ENCODE measurements at regions not wholly inside any gene's neighbourhood (a gene's known extent, or its start where the extent isn't known, plus 50 kb on each side); places are given as distances from the start of the nearest gene placed in this dataset.

- intact Hi-C loops (cut with micrococcal nuclease), result loop anchor here (10.0 kb wide), 1 partner anchor 651 kb away; no protein-coding TSS in a partner anchor
- CTCF ChIA-PET, result no interaction called here
- no peaks in the 10 kb centered on the region for H3K4me1 Mint-ChIP-seq (ENCODE audit: low read depth)
- no peaks in the 10 kb centered on the region for H3K36me3 Mint-ChIP-seq (ENCODE audit: low read depth)
- no peak overlapping the region for H3K27ac Mint-ChIP-seq
- no peaks in the 10 kb centered on the region for H3K9me3 Mint-ChIP-seq
- no peak for DNase-seq
- no peaks in the 10 kb centered on the region for H3K27me3 Mint-ChIP-seq (ENCODE audit: low read depth)
- no peak overlapping the region for H3K4me3 Mint-ChIP-seq
These were observed 348.9 kb upstream of the DSEL start for GRCh38 chr18:67865400-67865799.

GRCh38 chr18:67864677-67865340 lies 348.3 kb upstream of the DSEL start:
- H3K4me3 Mint-ChIP-seq, result no peak overlapping the region
- CTCF ChIA-PET, result interaction anchor here (0.7 kb wide), 1 partner anchor 423 kb away, joined by 6 read pairs; no protein-coding TSS in a partner anchor
- no peaks in the 10 kb centered on the region for H3K9me3 Mint-ChIP-seq
- no peak for DNase-seq
- H3K36me3 Mint-ChIP-seq (ENCODE audit: low read depth), result no peaks in the 10 kb centered on the region
- no peaks in the 10 kb centered on the region for H3K4me1 Mint-ChIP-seq (ENCODE audit: low read depth)
- H3K27ac Mint-ChIP-seq, result no peak overlapping the region
- H3K27me3 Mint-ChIP-seq (ENCODE audit: low read depth), result no peaks in the 10 kb centered on the region
- intact Hi-C loops (cut with micrococcal nuclease), result loop anchor here (10.0 kb wide), 1 partner anchor 650 kb away; no protein-coding TSS in a partner anchor

- intact Hi-C loops (cut with micrococcal nuclease), result loop anchor here (10.0 kb wide), 1 partner anchor 647 kb away; no protein-coding TSS in a partner anchor
- Mint-ChIP-seq H3K36me3 (ENCODE audit: low read depth) (no peaks in the 10 kb centered on the region), H3K9me3 (no peaks in the 10 kb centered on the region), H3K27ac (no peak overlapping the region), H3K4me1 (ENCODE audit: low read depth) (no peaks in the 10 kb centered on the region), H3K4me3 (no peak overlapping the region), H3K27me3 (ENCODE audit: low read depth) (no peaks in the 10 kb centered on the region)
- no peak for DNase-seq
- CTCF ChIA-PET, result no interaction called here
These were observed 345.5 kb upstream of the DSEL start for GRCh38 chr18:67862069-67862468.

- Mint-ChIP-seq H3K27me3 (ENCODE audit: low read depth) (no peaks in the 10 kb centered on the region), H3K36me3 (ENCODE audit: low read depth) (no peaks in the 10 kb centered on the region), H3K27ac (no peak overlapping the region), H3K9me3 (no peaks in the 10 kb centered on the region), H3K4me3 (no peak overlapping the region), H3K4me1 (ENCODE audit: low read depth) (no peaks in the 10 kb centered on the region)
- DNase-seq, result no peak
- CTCF ChIA-PET, result no interaction called here
- intact Hi-C loops (cut with micrococcal nuclease), result no loop called here
These were observed 337.8 kb upstream of the DSEL start for GRCh38 chr18:67854340-67854739.

- intact Hi-C loops (cut with micrococcal nuclease), result no loop called here
- Mint-ChIP-seq H3K27me3 (ENCODE audit: low read depth) (no peaks in the 10 kb centered on the region), H3K4me3 (no peak overlapping the region), H3K4me1 (ENCODE audit: low read depth) (no peaks in the 10 kb centered on the region), H3K27ac (no peak overlapping the region), H3K9me3 (no peaks in the 10 kb centered on the region), H3K36me3 (ENCODE audit: low read depth) (no peaks in the 10 kb centered on the region)
- no peak for DNase-seq
- CTCF ChIA-PET, result no interaction called here
These were observed 330.0 kb upstream of the DSEL start for GRCh38 chr18:67846422-67847098.

GRCh38 chr18:67845035-67845434 lies 328.5 kb upstream of the DSEL start:
- no peaks in the 10 kb centered on the region for H3K27me3 Mint-ChIP-seq (ENCODE audit: low read depth)
- H3K4me3 Mint-ChIP-seq, result no peak overlapping the region
- H3K9me3 Mint-ChIP-seq, result no peaks in the 10 kb centered on the region
- no peaks in the 10 kb centered on the region for H3K36me3 Mint-ChIP-seq (ENCODE audit: low read depth)
- CTCF ChIA-PET, result no interaction called here
- intact Hi-C loops (cut with micrococcal nuclease), result no loop called here
- DNase-seq, result no peak
- H3K4me1 Mint-ChIP-seq (ENCODE audit: low read depth), result no peaks in the 10 kb centered on the region
- no peak overlapping the region for H3K27ac Mint-ChIP-seq

- Mint-ChIP-seq H3K27me3 (ENCODE audit: low read depth) (no peaks in the 10 kb centered on the region), H3K36me3 (ENCODE audit: low read depth) (no peaks in the 10 kb centered on the region), H3K27ac (no peak overlapping the region), H3K4me3 (no peak overlapping the region), H3K4me1 (ENCODE audit: low read depth) (no peaks in the 10 kb centered on the region), H3K9me3 (no peaks in the 10 kb centered on the region)
- CTCF ChIA-PET, result interaction anchor here (0.7 kb wide), 1 partner anchor 674 kb away, joined by 3 read pairs; no protein-coding TSS in a partner anchor
- intact Hi-C loops (cut with micrococcal nuclease), result no loop called here
- DNase-seq, result no peak
These were observed 323.9 kb upstream of the DSEL start for GRCh38 chr18:67840379-67840778.

- no peaks in the 10 kb centered on the region for H3K36me3 Mint-ChIP-seq (ENCODE audit: low read depth)
- H3K4me3 Mint-ChIP-seq, result no peak overlapping the region
- CTCF ChIA-PET, result no interaction called here
- intact Hi-C loops (cut with micrococcal nuclease), result no loop called here
- H3K9me3 Mint-ChIP-seq, result no peaks in the 10 kb centered on the region
- H3K27ac Mint-ChIP-seq, result no peak overlapping the region
- H3K27me3 Mint-ChIP-seq (ENCODE audit: low read depth), result peaks cover 3% of the 10 kb centered on the region
- H3K4me1 Mint-ChIP-seq (ENCODE audit: low read depth), result no peaks in the 10 kb centered on the region
- DNase-seq, result no peak
These were observed 301.9 kb upstream of the DSEL start for GRCh38 chr18:67818432-67818831.

- Mint-ChIP-seq H3K36me3 (ENCODE audit: low read depth) (no peaks in the 10 kb centered on the region), H3K9me3 (no peaks in the 10 kb centered on the region), H3K27me3 (ENCODE audit: low read depth) (no peaks in the 10 kb centered on the region), H3K4me3 (no peak overlapping the region), H3K27ac (no peak overlapping the region), H3K4me1 (ENCODE audit: low read depth) (no peaks in the 10 kb centered on the region)
- DNase-seq, result no peak
- intact Hi-C loops (cut with micrococcal nuclease), result no loop called here
- CTCF ChIA-PET, result no interaction called here
These were observed 298.8 kb upstream of the DSEL start for GRCh38 chr18:67815280-67815679.

- intact Hi-C loops (cut with micrococcal nuclease), result no loop called here
- Mint-ChIP-seq H3K27ac (no peak overlapping the region), H3K27me3 (ENCODE audit: low read depth) (no peaks in the 10 kb centered on the region), H3K4me3 (no peak overlapping the region), H3K9me3 (no peaks in the 10 kb centered on the region), H3K4me1 (ENCODE audit: low read depth) (no peaks in the 10 kb centered on the region), H3K36me3 (ENCODE audit: low read depth) (no peaks in the 10 kb centered on the region)
- no peak for DNase-seq
- CTCF ChIA-PET, result no interaction called here
These were observed 297.0 kb upstream of the DSEL start for GRCh38 chr18:67813380-67814028.

- Mint-ChIP-seq H3K9me3 (peaks cover 3% of the 10 kb centered on the region), H3K27me3 (ENCODE audit: low read depth) (no peaks in the 10 kb centered on the region), H3K4me3 (no peak overlapping the region), H3K4me1 (ENCODE audit: low read depth) (no peaks in the 10 kb centered on the region), H3K27ac (no peak overlapping the region), H3K36me3 (ENCODE audit: low read depth) (no peaks in the 10 kb centered on the region)
- DNase-seq, result no peak
- intact Hi-C loops (cut with micrococcal nuclease), result no loop called here
- CTCF ChIA-PET, result interaction anchor here (0.6 kb wide), 1 partner anchor 10 kb away, joined by 3 read pairs; no protein-coding TSS in a partner anchor
These were observed 288.7 kb upstream of the DSEL start for GRCh38 chr18:67805261-67805660.

GRCh38 chr18:67794521-67794920 lies 278.0 kb upstream of the DSEL start:
- Mint-ChIP-seq H3K36me3 (ENCODE audit: low read depth) (no peaks in the 10 kb centered on the region), H3K4me3 (no peak overlapping the region), H3K9me3 (no peaks in the 10 kb centered on the region), H3K27ac (no peak overlapping the region), H3K27me3 (ENCODE audit: low read depth) (no peaks in the 10 kb centered on the region), H3K4me1 (ENCODE audit: low read depth) (no peaks in the 10 kb centered on the region)
- intact Hi-C loops (cut with micrococcal nuclease), result no loop called here
- no peak for DNase-seq
- CTCF ChIA-PET, result interaction anchor here (0.7 kb wide), 1 partner anchor 16 kb away, joined by 3 read pairs; no protein-coding TSS in a partner anchor
